ENCODE measurements at regions not wholly inside any gene's neighbourhood (a gene's known extent, or its start where the extent isn't known, plus 50 kb on each side); places are given as distances from the start of the nearest gene placed in this dataset.

GRCh38 chrX:9240956-9241355 is 207.0 kb upstream of the FAM9B start:
- no peaks in the 10 kb centered on the region for H3K36me3 ChIP-seq (ENCODE audit: control insufficient read depth in 2 of 2, insufficient read depth in 2 of 2, low read length in 1 of 2)
- peaks cover 0 to 3% of the 10 kb centered on the region in 2 donors for H3K9me3 ChIP-seq (ENCODE audit: control insufficient read depth in 2 of 2, insufficient read depth in 1 of 2, low read depth in 1 of 2, low read length in 1 of 2)
- no peaks in the 10 kb centered on the region for H3K27me3 ChIP-seq (ENCODE audit: control insufficient read depth in 1 of 2, insufficient read depth in 2 of 2, low read length in 2 of 2)
- H3K4me3 ChIP-seq (ENCODE audit: low read depth in 1 of 2, low read length in 2 of 2) = no peak overlapping the region
- H3K4me1 ChIP-seq (ENCODE audit: control insufficient read depth in 2 of 2, insufficient read depth in 2 of 2, low read length in 1 of 2) = no peaks in the 10 kb centered on the region
- WGBS, 2 donors = 79 to 80% methylated on average over 4 of the region's 4 CpGs
- no peak overlapping the region for H3K27ac ChIP-seq (ENCODE audit: low read depth in 2 of 2, low read length in 1 of 2)

DNA sequence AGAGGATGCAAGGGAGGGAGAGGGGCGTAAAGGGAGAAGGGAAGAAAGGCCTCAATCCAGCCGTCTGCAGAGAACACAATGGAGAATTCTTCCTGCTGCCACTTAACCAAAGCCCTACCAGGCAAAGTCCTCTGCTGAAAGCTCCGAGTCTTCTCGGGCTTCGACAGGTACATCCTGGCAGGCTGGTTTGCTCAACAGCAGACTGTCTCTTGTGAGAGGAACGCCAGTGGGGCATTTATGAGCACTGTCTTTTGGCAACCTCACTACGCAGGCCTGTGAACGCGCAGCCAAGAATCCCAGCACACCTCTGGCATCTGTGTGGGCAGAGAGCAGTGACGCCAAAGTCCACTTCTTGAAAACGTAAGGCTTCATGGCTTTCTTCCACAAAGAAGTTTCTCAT is 207.5 kb upstream of the FAM9B start:
- Histone ChIP-seq H3K9me3 (ENCODE audit: control insufficient read depth in 2 of 2, insufficient read depth in 1 of 2, low read depth in 1 of 2, low read length in 1 of 2) (peaks cover 0 to 3% of the 10 kb centered on the region in 2 donors), H3K4me1 (ENCODE audit: control insufficient read depth in 2 of 2, insufficient read depth in 2 of 2, low read length in 1 of 2) (no peaks in the 10 kb centered on the region), H3K36me3 (ENCODE audit: control insufficient read depth in 2 of 2, insufficient read depth in 2 of 2, low read length in 1 of 2) (no peaks in the 10 kb centered on the region), H3K27me3 (ENCODE audit: control insufficient read depth in 1 of 2, insufficient read depth in 2 of 2, low read length in 2 of 2) (no peaks in the 10 kb centered on the region), H3K27ac (ENCODE audit: low read depth in 2 of 2, low read length in 1 of 2) (no peak overlapping the region), H3K4me3 (ENCODE audit: low read depth in 1 of 2, low read length in 2 of 2) (no peak overlapping the region)
- 84 to 88% methylated on average over 11 of the region's 11 CpGs for WGBS, 2 donors

- H3K36me3 ChIP-seq (ENCODE audit: control insufficient read depth in 2 of 2, insufficient read depth in 2 of 2, low read length in 1 of 2) = no peaks in the 10 kb centered on the region
Measured at GRCh38 chrX:9249051-9249846, 215.3 kb upstream of the FAM9B start.

DNA sequence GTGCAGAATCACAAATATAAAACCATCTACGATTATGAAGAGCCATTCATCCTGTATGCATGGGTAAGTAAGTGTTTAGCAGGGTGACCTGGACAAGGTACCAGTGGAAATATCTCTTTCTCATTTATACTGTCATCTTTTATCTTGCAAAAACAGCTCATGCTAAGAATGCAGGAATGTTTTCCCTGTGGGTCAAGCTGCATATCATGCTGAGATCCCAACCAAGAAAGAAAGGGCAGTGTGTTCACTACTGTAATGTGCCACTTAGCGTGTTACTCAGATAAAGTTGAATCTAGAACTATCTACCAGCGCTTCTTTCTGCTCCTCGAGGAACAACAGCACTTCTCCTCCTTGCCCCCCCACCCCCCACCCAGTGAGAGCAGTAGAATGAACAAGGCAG is 212.7 kb upstream of the TBL1X start:
- Histone ChIP-seq H3K9me3 (ENCODE audit: control insufficient read depth in 2 of 2, insufficient read depth in 1 of 2, low read depth in 1 of 2, low read length in 1 of 2) (no peaks in the 10 kb centered on the region), H3K4me1 (ENCODE audit: control insufficient read depth in 2 of 2, insufficient read depth in 2 of 2, low read length in 1 of 2) (no peaks in the 10 kb centered on the region), H3K27me3 (ENCODE audit: control insufficient read depth in 1 of 2, insufficient read depth in 2 of 2, low read length in 2 of 2) (no peaks in the 10 kb centered on the region), H3K36me3 (ENCODE audit: control insufficient read depth in 2 of 2, insufficient read depth in 2 of 2, low read length in 1 of 2) (no peaks in the 10 kb centered on the region), H3K27ac (ENCODE audit: low read depth in 2 of 2, low read length in 1 of 2) (no peak overlapping the region), H3K4me3 (ENCODE audit: low read depth in 1 of 2, low read length in 2 of 2) (no peak overlapping the region)
- WGBS, 2 donors = 50 to 81% methylated on average over 4 of the region's 4 CpGs

More at GRCh38 chrX:9249051-9249846, 215.3 kb upstream of the FAM9B start:
- H3K4me3 ChIP-seq (ENCODE audit: low read depth in 1 of 2, low read length in 2 of 2) = no peak overlapping the region
- 53 to 82% methylated on average over 8 of the region's 8 CpGs for WGBS, 2 donors
- no peaks in the 10 kb centered on the region for H3K27me3 ChIP-seq (ENCODE audit: control insufficient read depth in 1 of 2, insufficient read depth in 2 of 2, low read length in 2 of 2)
- H3K27ac ChIP-seq (ENCODE audit: low read depth in 2 of 2, low read length in 1 of 2) = no peak overlapping the region
- peaks cover 0 to 3% of the 10 kb centered on the region in 2 donors for H3K9me3 ChIP-seq (ENCODE audit: control insufficient read depth in 2 of 2, insufficient read depth in 1 of 2, low read depth in 1 of 2, low read length in 1 of 2)
- no peaks in the 10 kb centered on the region for H3K4me1 ChIP-seq (ENCODE audit: control insufficient read depth in 2 of 2, insufficient read depth in 2 of 2, low read length in 1 of 2)

GRCh38 chrX:9253211-9253610 is 211.6 kb upstream of the TBL1X start:
- no peaks in the 10 kb centered on the region for H3K9me3 ChIP-seq (ENCODE audit: control insufficient read depth in 2 of 2, insufficient read depth in 1 of 2, low read depth in 1 of 2, low read length in 1 of 2)
- no peak overlapping the region for H3K4me3 ChIP-seq (ENCODE audit: low read depth in 1 of 2, low read length in 2 of 2)
- no peak overlapping the region for H3K27ac ChIP-seq (ENCODE audit: low read depth in 2 of 2, low read length in 1 of 2)
- no peaks in the 10 kb centered on the region for H3K27me3 ChIP-seq (ENCODE audit: control insufficient read depth in 1 of 2, insufficient read depth in 2 of 2, low read length in 2 of 2)
- H3K36me3 ChIP-seq (ENCODE audit: control insufficient read depth in 2 of 2, insufficient read depth in 2 of 2, low read length in 1 of 2) = no peaks in the 10 kb centered on the region
- H3K4me1 ChIP-seq (ENCODE audit: control insufficient read depth in 2 of 2, insufficient read depth in 2 of 2, low read length in 1 of 2) = no peaks in the 10 kb centered on the region
- WGBS, 2 donors = 58 to 75% methylated on average over 2 of the region's 2 CpGs

DNA sequence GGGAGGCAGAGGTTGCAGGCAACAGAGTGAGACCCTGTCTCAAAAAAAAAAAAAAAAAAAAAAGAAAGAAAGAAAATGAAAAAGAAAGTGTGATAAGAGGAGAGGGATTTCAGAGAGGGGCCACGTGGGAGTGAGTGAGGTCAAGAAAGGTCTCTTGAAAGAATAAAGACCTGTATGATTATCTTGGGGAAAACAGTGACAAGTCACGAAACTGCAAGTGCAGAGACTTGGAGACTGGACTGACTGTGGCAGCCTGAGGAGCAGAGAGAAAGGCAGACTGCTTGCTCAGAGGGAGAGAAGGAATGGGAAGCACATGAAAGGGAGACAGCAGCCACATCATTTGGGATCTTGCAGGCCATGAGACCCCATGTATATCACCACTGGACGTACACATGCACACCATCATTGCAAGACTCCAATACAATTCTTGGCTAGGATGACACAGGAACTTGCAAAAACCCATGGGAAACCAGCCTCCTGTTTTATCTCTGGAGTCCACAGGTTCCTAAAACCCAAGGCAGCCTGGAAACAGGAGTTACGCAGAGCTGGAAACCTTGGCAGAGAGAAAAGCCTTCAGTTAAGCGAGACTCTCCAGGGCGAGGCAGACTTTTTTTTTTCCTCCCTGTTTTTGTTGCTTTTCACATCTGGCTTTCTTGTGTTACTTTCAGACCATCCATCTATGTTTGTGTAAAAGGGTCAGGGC is 207.0 kb upstream of the TBL1X start:
- WGBS, 2 donors = 72 to 74% methylated on average over 6 of the region's 6 CpGs
- Histone ChIP-seq H3K27ac (ENCODE audit: low read depth in 2 of 2, low read length in 1 of 2) (no peak overlapping the region), H3K4me3 (ENCODE audit: low read depth in 1 of 2, low read length in 2 of 2) (no peak overlapping the region), H3K9me3 (ENCODE audit: control insufficient read depth in 2 of 2, insufficient read depth in 1 of 2, low read depth in 1 of 2, low read length in 1 of 2) (no peaks in the 10 kb centered on the region), H3K36me3 (ENCODE audit: control insufficient read depth in 2 of 2, insufficient read depth in 2 of 2, low read length in 1 of 2) (no peaks in the 10 kb centered on the region), H3K4me1 (ENCODE audit: control insufficient read depth in 2 of 2, insufficient read depth in 2 of 2, low read length in 1 of 2) (no peaks in the 10 kb centered on the region), H3K27me3 (ENCODE audit: control insufficient read depth in 1 of 2, insufficient read depth in 2 of 2, low read length in 2 of 2) (no peaks in the 10 kb centered on the region)

DNA sequence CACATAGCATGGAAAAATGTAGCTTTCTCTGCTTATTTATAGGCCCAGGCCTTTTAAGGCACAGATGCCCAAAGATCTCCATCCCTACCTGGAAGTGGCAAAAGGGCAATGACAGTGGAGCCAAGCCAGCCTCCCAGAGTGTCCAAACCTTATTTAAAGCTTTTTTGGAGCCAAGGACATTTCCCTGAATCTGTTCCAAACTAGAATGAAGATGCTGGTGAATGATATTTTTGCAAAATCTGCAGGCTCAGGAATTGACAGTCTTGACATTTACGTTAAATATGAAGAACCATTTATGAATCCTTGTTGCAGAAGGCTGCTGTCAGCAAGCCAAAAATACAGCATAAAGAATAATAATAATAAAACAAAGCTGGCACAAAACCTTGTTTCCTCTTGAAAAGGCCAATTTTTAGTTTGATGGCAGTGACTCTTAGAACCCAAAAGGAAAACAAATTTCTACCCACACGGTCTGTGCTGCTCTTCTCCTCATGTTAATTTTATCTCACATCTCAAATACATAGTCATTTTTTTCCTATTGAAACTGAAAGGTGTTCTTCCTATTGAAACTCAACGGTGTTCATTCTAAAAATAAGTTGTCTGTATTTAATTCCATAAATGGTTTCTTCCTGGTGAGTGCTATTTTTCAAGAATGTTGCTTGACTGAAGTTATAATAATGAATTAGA is 206.3 kb upstream of the TBL1X start:
- H3K36me3 ChIP-seq (ENCODE audit: control insufficient read depth in 2 of 2, insufficient read depth in 2 of 2, low read length in 1 of 2) = no peaks in the 10 kb centered on the region
- no peaks in the 10 kb centered on the region for H3K9me3 ChIP-seq (ENCODE audit: control insufficient read depth in 2 of 2, insufficient read depth in 1 of 2, low read depth in 1 of 2, low read length in 1 of 2)
- 58 to 59% methylated on average over 3 of the region's 3 CpGs for WGBS, 2 donors
- no peak overlapping the region for H3K27ac ChIP-seq (ENCODE audit: low read depth in 2 of 2, low read length in 1 of 2)
- H3K4me3 ChIP-seq (ENCODE audit: low read depth in 1 of 2, low read length in 2 of 2) = no peak overlapping the region
- H3K27me3 ChIP-seq (ENCODE audit: control insufficient read depth in 1 of 2, insufficient read depth in 2 of 2, low read length in 2 of 2) = no peaks in the 10 kb centered on the region
- H3K4me1 ChIP-seq (ENCODE audit: control insufficient read depth in 2 of 2, insufficient read depth in 2 of 2, low read length in 1 of 2) = no peaks in the 10 kb centered on the region

DNA sequence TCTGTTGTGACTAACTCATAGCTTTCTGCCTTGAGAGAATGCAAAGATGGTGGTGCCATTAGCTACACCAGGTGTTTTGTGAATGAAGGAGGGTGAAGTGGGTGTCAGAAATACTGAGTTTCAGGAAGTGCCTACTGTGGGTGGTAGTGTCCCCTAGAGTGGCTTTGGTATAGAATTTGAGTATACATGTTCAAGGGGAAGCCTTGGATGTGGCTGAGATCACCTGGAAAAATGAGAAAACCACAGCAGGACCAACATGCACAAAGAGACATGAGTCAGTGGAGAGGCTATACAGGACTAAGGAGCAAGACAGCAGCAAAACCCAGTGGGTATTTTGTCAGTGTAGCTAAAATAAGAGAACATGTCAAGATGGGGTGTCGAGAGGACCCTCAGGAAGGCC is 204.3 kb upstream of the TBL1X start:
- H3K27ac ChIP-seq (ENCODE audit: low read depth in 2 of 2, low read length in 1 of 2) = no peak overlapping the region
- 88% methylated on average over 1 of the region's 1 CpG for WGBS, 2 donors
- no peak overlapping the region for H3K4me3 ChIP-seq (ENCODE audit: low read depth in 1 of 2, low read length in 2 of 2)
- no peaks in the 10 kb centered on the region for H3K4me1 ChIP-seq (ENCODE audit: control insufficient read depth in 2 of 2, insufficient read depth in 2 of 2, low read length in 1 of 2)
- H3K36me3 ChIP-seq (ENCODE audit: control insufficient read depth in 2 of 2, insufficient read depth in 2 of 2, low read length in 1 of 2) = no peaks in the 10 kb centered on the region
- no peaks in the 10 kb centered on the region for H3K27me3 ChIP-seq (ENCODE audit: control insufficient read depth in 1 of 2, insufficient read depth in 2 of 2, low read length in 2 of 2)
- H3K9me3 ChIP-seq (ENCODE audit: control insufficient read depth in 2 of 2, insufficient read depth in 1 of 2, low read depth in 1 of 2, low read length in 1 of 2) = no peaks in the 10 kb centered on the region

DNA sequence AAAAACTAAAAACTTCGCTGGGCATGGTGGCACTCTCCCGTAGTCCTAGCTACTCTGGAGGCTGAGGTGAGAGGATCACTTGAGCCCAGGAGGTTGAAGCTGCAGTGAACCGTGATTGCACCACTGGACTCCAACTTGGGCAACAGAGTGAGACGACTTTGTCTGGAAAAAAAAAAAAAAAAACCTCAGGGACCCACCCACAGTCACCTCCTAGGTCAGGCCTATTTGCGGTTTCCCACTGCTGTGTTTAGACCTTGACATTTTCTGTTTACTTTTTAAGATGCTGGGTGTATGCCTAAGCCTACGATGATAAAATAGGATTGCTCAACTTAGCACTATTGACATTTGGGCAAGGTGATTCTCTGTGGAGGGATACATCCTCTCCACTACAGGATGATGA is 197.4 kb upstream of the TBL1X start:
- H3K27ac ChIP-seq (ENCODE audit: low read depth in 2 of 2, low read length in 1 of 2) = no peak overlapping the region
- H3K4me3 ChIP-seq (ENCODE audit: low read depth in 1 of 2, low read length in 2 of 2) = no peak overlapping the region
- H3K4me1 ChIP-seq (ENCODE audit: control insufficient read depth in 2 of 2, insufficient read depth in 2 of 2, low read length in 1 of 2) = no peaks in the 10 kb centered on the region
- no peaks in the 10 kb centered on the region for H3K27me3 ChIP-seq (ENCODE audit: control insufficient read depth in 1 of 2, insufficient read depth in 2 of 2, low read length in 2 of 2)
- 61 to 68% methylated on average over 6 of the region's 6 CpGs for WGBS, 2 donors
- H3K36me3 ChIP-seq (ENCODE audit: control insufficient read depth in 2 of 2, insufficient read depth in 2 of 2, low read length in 1 of 2) = no peaks in the 10 kb centered on the region
- H3K9me3 ChIP-seq (ENCODE audit: control insufficient read depth in 2 of 2, insufficient read depth in 1 of 2, low read depth in 1 of 2, low read length in 1 of 2) = no peaks in the 10 kb centered on the region
